ENCODE measurements at regions not wholly inside any gene's neighbourhood (a gene's known extent, or its start where the extent isn't known, plus 50 kb on each side); places are given as distances from the start of the nearest gene placed in this dataset.
"Not testable (repeated sequence)": the region's sequence is repeated elsewhere in the genome, so short reads cannot be mapped to it uniquely, and the experiment has no call there.

DNA sequence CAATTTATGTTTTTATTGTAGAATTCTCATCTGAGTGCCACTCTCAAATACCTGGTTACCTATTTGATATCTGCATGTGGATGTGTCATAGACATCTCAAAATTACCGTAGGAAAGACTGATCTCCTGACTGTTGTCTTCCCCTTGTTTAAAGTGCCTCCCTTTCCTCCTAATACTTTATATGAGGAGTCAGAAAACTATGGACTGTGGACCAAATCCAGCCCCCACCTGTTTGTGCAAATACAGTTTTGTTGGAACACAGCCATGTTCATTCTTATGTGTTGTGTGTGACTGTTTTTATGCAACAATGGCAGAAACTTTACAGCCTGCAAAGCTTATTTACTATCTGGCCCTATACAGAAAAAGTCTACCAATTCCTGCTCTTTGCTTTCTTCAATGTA is 150.6 kb downstream of the NBPF8 start:
- H3K4me3 ChIP-seq (replicated peaks in 1 of 3; ENCODE audit: low read depth in 2 of 3, low read length in 3 of 3); H3K4me1 ChIP-seq (ENCODE audit: control insufficient read depth in 1 of 2, insufficient read depth in 2 of 2, low read length in 2 of 2); DNase-seq; H3K4me1 Mint-ChIP-seq; H3K27ac ChIP-seq (ENCODE audit: low read depth in 1 of 2, low read length in 2 of 2); H3K79me2 ChIP-seq (ENCODE audit: insufficient read depth, low read length); H3K36me3 ChIP-seq (replicated peaks in 1 of 2; ENCODE audit: control insufficient read depth in 1 of 2, insufficient read depth in 2 of 2, low read length in 2 of 2); H3K27me3 ChIP-seq (ENCODE audit: control insufficient read depth in 2 of 2, insufficient read depth in 2 of 2, low read length in 2 of 2); H3K9me3 Mint-ChIP-seq; H3K36me3 Mint-ChIP-seq; H3K9me3 ChIP-seq (replicated peaks in 1 of 2; ENCODE audit: control insufficient read depth in 1 of 2, insufficient read depth in 1 of 2, low read length in 2 of 2); H3K9ac ChIP-seq (ENCODE audit: insufficient read depth, low read length, poor library complexity, severe bottlenecking); H4K20me1 ChIP-seq (ENCODE audit: insufficient read depth, low read length); H3K27me3 Mint-ChIP-seq (ENCODE audit: low read depth in 3 of 3); H3K27ac Mint-ChIP-seq; intact Hi-C loops (cut with micrococcal nuclease); H3K4me3 Mint-ChIP-seq; H3K4me2 ChIP-seq (replicated peaks; ENCODE audit: extremely low read depth, low read length, poor library complexity, severe bottlenecking); H2AFZ ChIP-seq (ENCODE audit: insufficient read depth, low read depth, low read length, poor library complexity, severe bottlenecking): not testable (repeated sequence)
- WGBS (ENCODE audit: insufficient coverage) = no CpG with 5 or more reads among the region's 1 CpG

DNA sequence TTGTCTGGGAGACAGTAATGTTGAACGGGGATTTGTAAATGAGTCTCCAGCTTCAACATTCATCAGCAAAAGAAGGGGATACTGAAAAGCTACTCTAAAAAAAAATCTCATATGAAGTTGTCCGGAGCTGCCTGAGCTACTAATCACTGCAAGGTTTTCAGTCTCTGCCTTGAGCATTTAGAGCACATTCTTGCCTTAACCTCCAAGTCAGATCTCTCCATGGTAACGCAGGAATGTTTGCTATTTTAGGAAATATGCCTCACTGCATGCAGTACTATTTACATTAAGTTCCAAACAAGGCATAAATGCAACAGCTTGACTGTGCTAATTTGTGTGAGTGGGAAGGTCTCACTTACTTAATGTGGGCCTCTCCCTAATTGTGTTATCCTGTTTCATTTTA is 152.8 kb downstream of the NBPF8 start:
- WGBS (ENCODE audit: insufficient coverage) = no CpG with 5 or more reads among the region's 3 CpGs
- H3K4me1 ChIP-seq (ENCODE audit: control insufficient read depth in 1 of 2, insufficient read depth in 2 of 2, low read length in 2 of 2); H4K20me1 ChIP-seq (ENCODE audit: insufficient read depth, low read length); intact Hi-C loops (cut with micrococcal nuclease); H3K4me3 Mint-ChIP-seq; H3K36me3 Mint-ChIP-seq; H3K36me3 ChIP-seq (replicated peaks in 1 of 2; ENCODE audit: control insufficient read depth in 1 of 2, insufficient read depth in 2 of 2, low read length in 2 of 2); H3K27ac Mint-ChIP-seq; H3K79me2 ChIP-seq (ENCODE audit: insufficient read depth, low read length); H3K9me3 ChIP-seq (replicated peaks in 1 of 2; ENCODE audit: control insufficient read depth in 1 of 2, insufficient read depth in 1 of 2, low read length in 2 of 2); H3K4me3 ChIP-seq (replicated peaks in 1 of 3; ENCODE audit: low read depth in 2 of 3, low read length in 3 of 3); H3K9ac ChIP-seq (ENCODE audit: insufficient read depth, low read length, poor library complexity, severe bottlenecking); H2AFZ ChIP-seq (ENCODE audit: insufficient read depth, low read depth, low read length, poor library complexity, severe bottlenecking); H3K27ac ChIP-seq (ENCODE audit: low read depth in 1 of 2, low read length in 2 of 2); H3K27me3 ChIP-seq (ENCODE audit: control insufficient read depth in 2 of 2, insufficient read depth in 2 of 2, low read length in 2 of 2); DNase-seq; H3K9me3 Mint-ChIP-seq; H3K4me2 ChIP-seq (replicated peaks; ENCODE audit: extremely low read depth, low read length, poor library complexity, severe bottlenecking); H3K4me1 Mint-ChIP-seq; H3K27me3 Mint-ChIP-seq (ENCODE audit: low read depth in 3 of 3): not testable (repeated sequence)

DNA sequence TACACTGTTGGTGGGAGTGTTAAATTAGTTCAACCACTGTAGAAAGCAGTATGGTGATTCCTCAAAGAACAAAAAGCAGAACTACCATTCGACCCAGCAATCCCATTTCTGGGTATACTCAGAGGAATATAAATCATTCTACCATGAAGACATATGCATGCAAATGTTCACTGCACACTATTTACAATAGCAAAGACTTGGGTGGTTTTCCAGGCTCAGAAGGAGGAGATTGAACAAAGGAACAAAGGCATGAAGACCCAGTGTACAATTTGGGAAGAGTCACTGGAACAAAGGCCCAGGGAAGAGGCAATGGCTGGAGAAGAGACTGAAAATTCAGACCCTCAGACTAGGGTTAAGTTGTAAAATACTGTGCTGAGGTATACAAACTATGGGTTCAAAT is 148.5 kb upstream of the NBPF26 start:
- H3K9me3 Mint-ChIP-seq; H3K4me3 Mint-ChIP-seq; H3K79me2 ChIP-seq (ENCODE audit: insufficient read depth, low read length); H3K27ac ChIP-seq (ENCODE audit: low read depth in 1 of 2, low read length in 2 of 2); intact Hi-C loops (cut with micrococcal nuclease); DNase-seq; H3K9me3 ChIP-seq (replicated peaks in 1 of 2; ENCODE audit: control insufficient read depth in 1 of 2, insufficient read depth in 1 of 2, low read length in 2 of 2); H4K20me1 ChIP-seq (ENCODE audit: insufficient read depth, low read length); H3K9ac ChIP-seq (ENCODE audit: insufficient read depth, low read length, poor library complexity, severe bottlenecking); H3K4me1 Mint-ChIP-seq; H3K4me1 ChIP-seq (ENCODE audit: control insufficient read depth in 1 of 2, insufficient read depth in 2 of 2, low read length in 2 of 2); H3K27ac Mint-ChIP-seq; H3K4me3 ChIP-seq (replicated peaks in 1 of 3; ENCODE audit: low read depth in 2 of 3, low read length in 3 of 3); H3K27me3 Mint-ChIP-seq (ENCODE audit: low read depth in 3 of 3); H3K36me3 ChIP-seq (replicated peaks in 1 of 2; ENCODE audit: control insufficient read depth in 1 of 2, insufficient read depth in 2 of 2, low read length in 2 of 2); H3K27me3 ChIP-seq (ENCODE audit: control insufficient read depth in 2 of 2, insufficient read depth in 2 of 2, low read length in 2 of 2); H3K36me3 Mint-ChIP-seq; H2AFZ ChIP-seq (ENCODE audit: insufficient read depth, low read depth, low read length, poor library complexity, severe bottlenecking); H3K4me2 ChIP-seq (replicated peaks; ENCODE audit: extremely low read depth, low read length, poor library complexity, severe bottlenecking): not testable (repeated sequence)
- WGBS (ENCODE audit: insufficient coverage) = no CpG with 5 or more reads among the region's 1 CpG

DNA sequence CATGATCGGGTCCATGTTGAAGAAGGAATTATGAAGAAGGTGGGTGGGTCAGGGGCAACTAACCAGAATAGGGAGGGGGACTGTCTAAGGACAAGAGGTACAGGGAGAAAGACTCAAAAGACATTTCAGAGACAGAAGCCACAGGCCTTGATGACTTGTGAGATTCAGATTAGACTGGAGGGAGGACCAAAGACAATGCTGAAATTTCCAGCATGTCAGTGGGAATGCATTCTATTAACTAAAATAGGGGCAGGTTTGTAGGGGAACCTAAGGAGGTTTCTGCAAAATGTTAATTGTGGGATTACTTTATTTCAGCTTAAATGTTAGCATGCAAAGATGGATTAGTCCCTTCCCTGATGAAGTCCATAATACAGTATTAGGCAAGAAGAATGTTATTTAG is 141.6 kb upstream of the NBPF26 start:
- intact Hi-C loops (cut with micrococcal nuclease); DNase-seq; H3K9me3 Mint-ChIP-seq; H3K4me3 Mint-ChIP-seq; H3K9me3 ChIP-seq (replicated peaks in 1 of 2; ENCODE audit: control insufficient read depth in 1 of 2, insufficient read depth in 1 of 2, low read length in 2 of 2); H3K36me3 ChIP-seq (replicated peaks in 1 of 2; ENCODE audit: control insufficient read depth in 1 of 2, insufficient read depth in 2 of 2, low read length in 2 of 2); H3K27ac Mint-ChIP-seq; H3K4me1 Mint-ChIP-seq; H2AFZ ChIP-seq (ENCODE audit: insufficient read depth, low read depth, low read length, poor library complexity, severe bottlenecking); H3K27me3 Mint-ChIP-seq (ENCODE audit: low read depth in 3 of 3); H3K36me3 Mint-ChIP-seq; H3K4me2 ChIP-seq (replicated peaks; ENCODE audit: extremely low read depth, low read length, poor library complexity, severe bottlenecking); H3K4me3 ChIP-seq (replicated peaks in 1 of 3; ENCODE audit: low read depth in 2 of 3, low read length in 3 of 3); H3K79me2 ChIP-seq (ENCODE audit: insufficient read depth, low read length); H3K27me3 ChIP-seq (ENCODE audit: control insufficient read depth in 2 of 2, insufficient read depth in 2 of 2, low read length in 2 of 2); H3K27ac ChIP-seq (ENCODE audit: low read depth in 1 of 2, low read length in 2 of 2); H3K4me1 ChIP-seq (ENCODE audit: control insufficient read depth in 1 of 2, insufficient read depth in 2 of 2, low read length in 2 of 2); H3K9ac ChIP-seq (ENCODE audit: insufficient read depth, low read length, poor library complexity, severe bottlenecking); H4K20me1 ChIP-seq (ENCODE audit: insufficient read depth, low read length): not testable (repeated sequence)
- WGBS (ENCODE audit: insufficient coverage) = no CpG with 5 or more reads among the region's 1 CpG

DNA sequence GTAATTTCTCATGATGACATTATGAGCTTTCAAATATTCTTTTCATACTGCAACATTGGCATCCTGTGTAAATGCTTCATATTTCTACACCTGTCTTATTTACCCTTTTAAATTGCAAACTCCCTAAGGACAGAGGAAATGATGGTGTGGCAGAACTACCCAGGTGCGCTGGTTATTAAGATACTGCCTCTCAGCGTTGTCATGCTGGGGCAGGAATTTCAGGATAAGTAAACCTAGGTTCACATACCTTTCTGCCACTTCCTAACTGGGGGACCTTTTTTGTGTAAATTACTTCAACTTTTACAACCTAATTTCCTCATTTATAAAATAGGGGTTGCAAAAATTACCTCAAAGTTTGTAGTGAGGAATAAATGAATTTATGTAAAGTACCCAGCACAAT is 137.7 kb upstream of the NBPF26 start:
- H3K9ac ChIP-seq (ENCODE audit: insufficient read depth, low read length, poor library complexity, severe bottlenecking); H3K4me3 ChIP-seq (replicated peaks in 1 of 3; ENCODE audit: low read depth in 2 of 3, low read length in 3 of 3); H3K36me3 Mint-ChIP-seq; H3K36me3 ChIP-seq (replicated peaks in 1 of 2; ENCODE audit: control insufficient read depth in 1 of 2, insufficient read depth in 2 of 2, low read length in 2 of 2); H3K9me3 ChIP-seq (replicated peaks in 1 of 2; ENCODE audit: control insufficient read depth in 1 of 2, insufficient read depth in 1 of 2, low read length in 2 of 2); intact Hi-C loops (cut with micrococcal nuclease); H3K4me3 Mint-ChIP-seq; H4K20me1 ChIP-seq (ENCODE audit: insufficient read depth, low read length); H3K79me2 ChIP-seq (ENCODE audit: insufficient read depth, low read length); H3K4me1 Mint-ChIP-seq; H2AFZ ChIP-seq (ENCODE audit: insufficient read depth, low read depth, low read length, poor library complexity, severe bottlenecking); H3K9me3 Mint-ChIP-seq; H3K4me2 ChIP-seq (replicated peaks; ENCODE audit: extremely low read depth, low read length, poor library complexity, severe bottlenecking); H3K4me1 ChIP-seq (ENCODE audit: control insufficient read depth in 1 of 2, insufficient read depth in 2 of 2, low read length in 2 of 2); DNase-seq; H3K27me3 Mint-ChIP-seq (ENCODE audit: low read depth in 3 of 3); H3K27ac ChIP-seq (ENCODE audit: low read depth in 1 of 2, low read length in 2 of 2); H3K27me3 ChIP-seq (ENCODE audit: control insufficient read depth in 2 of 2, insufficient read depth in 2 of 2, low read length in 2 of 2); H3K27ac Mint-ChIP-seq: not testable (repeated sequence)
- no CpG with 5 or more reads among the region's 2 CpGs for WGBS (ENCODE audit: insufficient coverage)

Measured in CD14-positive monocyte (primary cell).